Upper lobe of left lung (tissue), 4 donors: ENCODE measurements at regions not wholly inside any gene's neighbourhood (a gene's known extent, or its start where the extent isn't known, plus 50 kb on each side); places are given as distances from the start of the nearest gene placed in this dataset.

ENCODE experiments used
- POLR2A ChIP-seq, 4 donors: fragments of 450-650 bp; IDR thresholded peaks; one replicate each; pipeline ENCODE4 v1.5.1; 2016 to 2017; ENCODE audit warnings: antibody characterized with exemption in 4 of 4, mild to moderate bottlenecking in 2 of 4
- POLR2AphosphoS5 ChIP-seq, 2 donors: sonication (generic); formaldehyde crosslinking; IDR thresholded peaks; one replicate each; pipeline ENCODE4 v1.5.1; 2017; ENCODE audit warnings: antibody characterized with exemption in 2 of 2
- TF ChIP-seq, protein P1 (sequence below), 6 experiments: fragments of 450-650 bp in 4 of 6; fragments of 200-600 bp in 2 of 6; sonication (generic) in 2 of 6; IDR thresholded peaks; one replicate each; pipeline ENCODE4 v1.5.1; 2016 to 2019; ENCODE audit warnings: antibody characterized with exemption in 6 of 6

DNA sequence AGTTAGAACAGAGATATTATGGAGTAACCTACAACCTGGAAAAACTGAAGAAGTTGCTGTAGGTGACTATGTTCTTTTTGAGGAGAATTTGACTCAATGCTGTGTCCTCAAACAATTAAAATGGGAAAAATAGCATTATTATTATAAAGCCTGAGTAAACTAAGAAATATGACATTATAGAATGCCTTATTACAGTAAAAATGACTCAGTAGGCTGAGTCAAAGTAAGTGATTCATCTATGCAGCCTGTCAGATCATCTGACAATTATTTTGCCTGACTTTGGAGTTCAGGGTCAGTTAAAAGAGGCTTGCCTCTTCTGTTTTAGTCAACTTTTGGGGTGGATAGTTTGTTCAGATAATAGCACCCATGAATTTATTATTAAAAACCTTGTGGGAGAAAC lies 150.8 kb upstream of the PTGFR start:
- no peak for TF ChIP-seq POLR2A (IDR thresholded peaks at IDR 0.05)
- TF ChIP-seq, protein P1, sequence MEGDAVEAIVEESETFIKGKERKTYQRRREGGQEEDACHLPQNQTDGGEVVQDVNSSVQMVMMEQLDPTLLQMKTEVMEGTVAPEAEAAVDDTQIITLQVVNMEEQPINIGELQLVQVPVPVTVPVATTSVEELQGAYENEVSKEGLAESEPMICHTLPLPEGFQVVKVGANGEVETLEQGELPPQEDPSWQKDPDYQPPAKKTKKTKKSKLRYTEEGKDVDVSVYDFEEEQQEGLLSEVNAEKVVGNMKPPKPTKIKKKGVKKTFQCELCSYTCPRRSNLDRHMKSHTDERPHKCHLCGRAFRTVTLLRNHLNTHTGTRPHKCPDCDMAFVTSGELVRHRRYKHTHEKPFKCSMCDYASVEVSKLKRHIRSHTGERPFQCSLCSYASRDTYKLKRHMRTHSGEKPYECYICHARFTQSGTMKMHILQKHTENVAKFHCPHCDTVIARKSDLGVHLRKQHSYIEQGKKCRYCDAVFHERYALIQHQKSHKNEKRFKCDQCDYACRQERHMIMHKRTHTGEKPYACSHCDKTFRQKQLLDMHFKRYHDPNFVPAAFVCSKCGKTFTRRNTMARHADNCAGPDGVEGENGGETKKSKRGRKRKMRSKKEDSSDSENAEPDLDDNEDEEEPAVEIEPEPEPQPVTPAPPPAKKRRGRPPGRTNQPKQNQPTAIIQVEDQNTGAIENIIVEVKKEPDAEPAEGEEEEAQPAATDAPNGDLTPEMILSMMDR (IDR thresholded peaks at IDR 0.05), result no peak
- no peak for TF ChIP-seq POLR2AphosphoS5 (IDR thresholded peaks at IDR 0.05)
